Kidney (tissue), 13 donors: ENCODE measurements at regions not wholly inside any gene's neighbourhood (a gene's known extent, or its start where the extent isn't known, plus 50 kb on each side); places are given as distances from the start of the nearest gene placed in this dataset.

Experiments
- DNase-seq, 5 donors: peaks; one replicate each; pipeline ENCODE4 v3.0.0-alpha.2; 2013 to 2020
- FAIRE-seq: peaks from 2 replicates; lab custom pipeline; 2012; peaks lifted over from hg19 to GRCh38; lab: Jason Lieb, UNC
- H3K27ac ChIP-seq, 2 donors: one replicate each; pipeline ENCODE4 v1.7.0; 2013; ENCODE audit warnings: low read depth in 2 of 2, low read length in 2 of 2, inconsistent platforms in 1 of 2
- H3K27me3 ChIP-seq: one replicate; pipeline ENCODE4 v1.7.1; 2013; ENCODE audit warnings: low read length, inconsistent platforms; ENCODE audit not compliant: control insufficient read depth, insufficient read depth
- H3K36me3 ChIP-seq, 3 donors: one replicate each; pipeline versions ENCODE4 v1.7.0 to v1.7.1; 2013; ENCODE audit warnings: low read length in 3 of 3, control low read depth in 1 of 3, inconsistent platforms in 1 of 3; ENCODE audit not compliant: insufficient read depth in 3 of 3, control insufficient read depth in 2 of 3
- H3K4me1 ChIP-seq, 3 donors: one replicate each; pipeline versions ENCODE4 v1.7.0 to v1.7.1; 2013; ENCODE audit warnings: low read length in 3 of 3, inconsistent platforms in 1 of 3, low read depth in 1 of 3; ENCODE audit not compliant: control insufficient read depth in 2 of 3, insufficient read depth in 2 of 3
- H3K4me3 ChIP-seq, 3 donors: one replicate each; pipeline versions ENCODE4 v1.7.0 to v1.8.1; 2013; ENCODE audit warnings: low read length in 3 of 3, control low read depth in 1 of 3, inconsistent platforms in 1 of 3
- H3K9ac ChIP-seq, 3 donors: one replicate each; pipeline versions ENCODE4 v1.7.0 to v1.7.1; 2013; ENCODE audit warnings: low read length in 3 of 3, control low read depth in 1 of 3, inconsistent platforms in 1 of 3
- H3K9me3 ChIP-seq, 3 donors: one replicate each; pipeline versions ENCODE4 v1.7.0 to v1.7.1; 2013; ENCODE audit warnings: low read length in 3 of 3, control low read depth in 1 of 3, inconsistent platforms in 1 of 3; ENCODE audit not compliant: control insufficient read depth in 2 of 3, insufficient read depth in 1 of 3
- intact Hi-C: fragments of 100-400 bp; cut with DNase I; formaldehyde crosslinking; loops from one replicate; pipeline ENCODE4 v1.11.1; 2022
- TF ChIP-seq, protein P1 (sequence below): IDR thresholded peaks from 3 replicates; pipeline ENCODE4 v1.5.1; 2012; ENCODE audit warnings: mild to moderate bottlenecking, moderate library complexity, borderline replicate concordance; ENCODE audit not compliant: insufficient read depth; ENCODE audit errors: extremely low read depth
- donor health status: control.
- donor health status: control.
- donor health status: control.
- donor health status: control.
- donor health status: control.
- donor health status: DM: yes; HTN: yes; CAD: no.
- donor health status: Normal renal cell carcinoma (clear cell type).

DNA sequence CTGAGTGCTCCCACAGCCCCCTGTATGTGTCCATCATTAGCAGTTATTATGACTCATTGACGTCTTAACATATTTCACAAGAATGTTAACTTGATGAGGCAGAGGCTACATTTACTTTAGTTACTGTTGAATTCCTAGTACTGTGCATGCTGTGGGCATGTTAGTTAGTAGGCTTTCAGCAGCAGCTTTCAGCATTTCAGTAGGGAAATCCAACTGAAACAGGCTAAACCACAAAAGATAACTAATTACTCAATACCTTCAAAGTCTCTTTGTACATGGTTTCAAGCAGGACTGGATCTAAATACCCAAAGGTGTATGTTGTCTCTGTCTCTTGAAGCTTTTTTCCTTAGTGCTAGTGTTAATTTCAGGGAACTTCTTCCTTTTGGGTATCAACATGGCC, 229.9 kb upstream of the SUCLG2 start:
- no peak for FAIRE-seq
- no peak overlapping the region for H3K27ac ChIP-seq
- H3K27me3 ChIP-seq = no peaks in the 10 kb centered on the region
- no peak overlapping the region for H3K4me3 ChIP-seq
- H3K9me3 ChIP-seq = no peaks in the 10 kb centered on the region
- TF ChIP-seq, protein P1, sequence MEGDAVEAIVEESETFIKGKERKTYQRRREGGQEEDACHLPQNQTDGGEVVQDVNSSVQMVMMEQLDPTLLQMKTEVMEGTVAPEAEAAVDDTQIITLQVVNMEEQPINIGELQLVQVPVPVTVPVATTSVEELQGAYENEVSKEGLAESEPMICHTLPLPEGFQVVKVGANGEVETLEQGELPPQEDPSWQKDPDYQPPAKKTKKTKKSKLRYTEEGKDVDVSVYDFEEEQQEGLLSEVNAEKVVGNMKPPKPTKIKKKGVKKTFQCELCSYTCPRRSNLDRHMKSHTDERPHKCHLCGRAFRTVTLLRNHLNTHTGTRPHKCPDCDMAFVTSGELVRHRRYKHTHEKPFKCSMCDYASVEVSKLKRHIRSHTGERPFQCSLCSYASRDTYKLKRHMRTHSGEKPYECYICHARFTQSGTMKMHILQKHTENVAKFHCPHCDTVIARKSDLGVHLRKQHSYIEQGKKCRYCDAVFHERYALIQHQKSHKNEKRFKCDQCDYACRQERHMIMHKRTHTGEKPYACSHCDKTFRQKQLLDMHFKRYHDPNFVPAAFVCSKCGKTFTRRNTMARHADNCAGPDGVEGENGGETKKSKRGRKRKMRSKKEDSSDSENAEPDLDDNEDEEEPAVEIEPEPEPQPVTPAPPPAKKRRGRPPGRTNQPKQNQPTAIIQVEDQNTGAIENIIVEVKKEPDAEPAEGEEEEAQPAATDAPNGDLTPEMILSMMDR = no peak
- no peak overlapping the region for H3K9ac ChIP-seq
- DNase-seq = no peak
- intact Hi-C loops = no loop called here
- no peaks in the 10 kb centered on the region for H3K36me3 ChIP-seq
- no peaks in the 10 kb centered on the region for H3K4me1 ChIP-seq

DNA sequence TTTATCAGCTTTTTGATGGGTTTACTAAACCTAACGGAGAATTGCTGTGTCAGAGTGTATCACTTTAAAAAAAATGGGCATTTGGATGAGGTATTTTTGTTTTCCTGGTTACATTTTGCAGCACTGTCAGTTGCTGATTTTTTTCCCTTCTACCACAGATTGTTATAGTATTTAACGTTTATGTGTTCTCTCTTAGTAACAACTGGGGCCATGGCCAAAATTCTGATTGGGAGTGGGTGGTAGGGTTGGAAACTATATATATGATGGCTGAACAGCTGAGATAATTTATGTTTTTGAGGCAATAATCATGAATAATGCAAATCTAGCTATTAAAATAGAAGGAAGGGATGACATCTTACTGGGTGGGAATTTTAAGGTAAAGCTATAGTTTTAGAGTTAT, 229.4 kb upstream of the SUCLG2 start:
- Histone ChIP-seq H3K27ac (no peak overlapping the region), H3K9me3 (no peaks in the 10 kb centered on the region), H3K4me1 (no peaks in the 10 kb centered on the region), H3K9ac (no peak overlapping the region), H3K27me3 (no peaks in the 10 kb centered on the region), H3K36me3 (no peaks in the 10 kb centered on the region), H3K4me3 (no peak overlapping the region)
- DNase-seq (no peak), FAIRE-seq (no peak)
- TF ChIP-seq, protein P1 = no peak
- intact Hi-C loops = no loop called here

DNA sequence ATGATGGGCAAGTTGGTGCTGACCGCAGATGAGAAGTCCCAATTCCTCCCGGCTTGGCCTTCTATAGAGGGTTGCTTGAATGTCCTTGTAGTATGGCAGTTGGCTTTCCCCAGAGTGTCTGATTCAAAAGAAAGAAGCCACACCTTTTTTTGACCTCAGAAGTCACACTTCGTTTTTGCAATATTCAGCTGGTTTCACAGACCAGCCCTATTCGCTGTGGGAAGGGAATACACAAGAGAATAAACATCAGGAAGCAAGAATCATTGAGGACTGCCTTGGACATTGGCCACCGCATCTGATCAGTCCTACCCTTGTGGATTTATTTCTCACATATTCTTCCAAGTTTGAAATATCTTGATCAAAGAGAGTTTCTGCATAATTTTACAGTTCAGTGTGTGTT, 228.6 kb upstream of the SUCLG2 start:
- Histone ChIP-seq H3K27me3 (no peaks in the 10 kb centered on the region), H3K9ac (no peak overlapping the region), H3K4me1 (no peaks in the 10 kb centered on the region), H3K4me3 (no peak overlapping the region), H3K9me3 (no peaks in the 10 kb centered on the region), H3K36me3 (no peaks in the 10 kb centered on the region), H3K27ac (no peak overlapping the region)
- DNase-seq (no peak), FAIRE-seq (no peak)
- intact Hi-C loops = no loop called here
- TF ChIP-seq, protein P1 = no peak

DNA sequence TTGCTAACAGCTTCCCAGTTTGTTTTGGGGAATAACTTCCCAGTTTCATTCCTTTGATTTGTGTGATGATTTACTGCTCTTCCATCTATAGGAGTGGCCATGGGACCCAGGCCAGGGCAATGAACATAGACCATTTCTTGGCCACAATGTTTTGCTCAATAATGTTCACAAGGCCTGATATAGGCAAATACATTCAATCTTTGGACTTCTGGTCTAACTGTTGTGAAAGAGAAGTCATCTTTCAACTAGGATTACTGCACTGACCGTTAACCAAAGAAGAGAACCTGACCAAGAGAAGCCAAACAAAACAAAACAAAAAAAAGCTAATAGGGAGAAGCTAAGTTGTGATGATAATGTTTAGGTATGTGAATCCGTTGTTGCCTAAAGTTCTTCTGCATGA, 221.8 kb upstream of the SUCLG2 start:
- DNase-seq (no peak), FAIRE-seq (no peak)
- H3K9me3 ChIP-seq = no peaks in the 10 kb centered on the region
- H3K4me1 ChIP-seq = no peaks in the 10 kb centered on the region
- H3K36me3 ChIP-seq = no peaks in the 10 kb centered on the region
- no peak overlapping the region for H3K4me3 ChIP-seq
- H3K9ac ChIP-seq = no peak overlapping the region
- intact Hi-C loops = no loop called here
- H3K27me3 ChIP-seq = no peaks in the 10 kb centered on the region
- H3K27ac ChIP-seq = no peak overlapping the region
- TF ChIP-seq, protein P1 = no peak
